T-helper 2 cell treated with Interferon-gamma antibody and Interleukin-4, amounts not matched to agents 5 μg/mL and 100 μg/mL, for 36 hours (primary cell): ENCODE measurements at regions not wholly inside any gene's neighbourhood (a gene's known extent, or its start where the extent isn't known, plus 50 kb on each side); places are given as distances from the start of the nearest gene placed in this dataset.
"Not testable (repeated sequence)": the region's sequence is repeated elsewhere in the genome, so short reads cannot be mapped to it uniquely, and the experiment has no call there.

Source experiments
- DNase-seq: peaks from one replicate; pipeline ENCODE4 v3.0.0; 2021; ENCODE audit warnings: low spot score
- H3K27ac Mint-ChIP-seq: one replicate; pipeline ENCODE4 v1.8.0; 2021; ENCODE audit warnings: mild to moderate bottlenecking, mixed read lengths
- H3K27me3 Mint-ChIP-seq: one replicate; pipeline ENCODE4 v1.8.0; 2021; ENCODE audit warnings: low read depth, mixed read lengths
- H3K36me3 Mint-ChIP-seq: one replicate; pipeline ENCODE4 v1.8.0; 2021; ENCODE audit warnings: low read depth, mixed read lengths
- H3K4me1 Mint-ChIP-seq: one replicate; pipeline ENCODE4 v1.8.0; 2021; ENCODE audit warnings: low read depth, mixed read lengths
- H3K4me3 Mint-ChIP-seq: one replicate; pipeline ENCODE4 v1.8.0; 2022; ENCODE audit warnings: mild to moderate bottlenecking, moderate library complexity, mixed read lengths
- H3K9me3 Mint-ChIP-seq: one replicate; pipeline ENCODE4 v1.8.0; 2021; ENCODE audit warnings: mixed read lengths

DNA sequence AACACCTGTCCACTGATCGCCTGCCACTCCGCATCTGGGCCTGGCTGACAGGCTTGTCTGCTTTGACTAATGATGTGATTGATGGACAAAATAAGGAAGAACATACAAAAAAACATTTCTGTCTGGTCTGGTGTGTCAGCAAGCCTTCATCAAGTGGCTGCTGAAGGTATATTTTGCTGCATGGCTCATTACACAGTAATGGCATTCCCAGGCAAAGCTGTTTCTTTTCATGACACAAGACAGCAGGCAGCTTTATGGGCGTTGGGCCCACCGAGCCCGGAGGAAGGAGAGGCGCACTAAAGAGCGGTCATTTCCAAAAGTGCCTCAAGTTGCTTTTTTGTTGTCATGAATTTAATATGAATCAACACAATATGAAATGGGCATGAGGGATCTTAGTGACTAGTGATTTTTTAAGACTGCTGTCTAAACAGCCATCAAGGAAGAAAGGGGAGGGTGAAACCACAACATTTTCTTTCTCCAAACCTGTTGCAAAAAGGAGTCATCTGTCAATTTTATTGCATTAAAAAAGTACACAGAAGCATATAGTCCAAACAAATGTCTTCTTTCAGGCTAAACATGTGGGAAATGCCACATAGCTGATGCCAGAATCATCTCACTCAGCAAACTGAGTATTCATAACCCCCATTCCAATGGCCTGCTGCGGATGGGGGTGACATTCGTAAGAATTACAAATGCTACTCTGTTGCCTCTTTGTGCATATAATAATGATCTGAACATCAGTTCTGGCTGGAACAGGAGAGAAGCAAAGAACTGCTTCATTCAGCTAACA, 476.6 kb downstream of the ZNF536 start:
- Mint-ChIP-seq H3K9me3 (no peaks in the 10 kb centered on the region), H3K4me1 (no peaks in the 10 kb centered on the region), H3K27ac (no peak overlapping the region), H3K4me3 (no peak overlapping the region), H3K27me3 (no peaks in the 10 kb centered on the region), H3K36me3 (no peaks in the 10 kb centered on the region)
- DNase-seq = no peak

- Mint-ChIP-seq H3K9me3 (no peaks in the 10 kb centered on the region), H3K27me3 (no peaks in the 10 kb centered on the region)
Measured at GRCh38 chr19:30846102-30846501, 473.9 kb downstream of the ZNF536 start.

DNA sequence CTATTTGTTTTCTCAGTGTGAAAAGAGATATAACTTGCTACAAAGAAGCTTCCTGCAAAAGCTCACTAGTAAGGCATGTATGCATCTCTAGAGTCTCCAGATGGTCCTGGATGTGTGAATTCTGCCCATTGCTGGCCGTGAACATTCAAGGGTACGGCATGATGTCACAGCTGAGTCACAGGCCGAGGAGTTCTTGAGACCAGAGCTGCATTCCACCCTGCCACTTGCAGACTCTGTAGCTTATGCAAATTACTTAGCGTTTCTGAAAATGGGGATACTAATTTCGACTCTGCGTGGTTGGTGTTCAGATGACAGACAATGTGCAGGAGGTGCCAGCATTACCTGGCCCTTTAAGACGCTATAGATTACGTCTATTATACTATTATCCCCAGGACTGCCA, 470.7 kb downstream of the ZNF536 start:
- H3K4me1 Mint-ChIP-seq = no peaks in the 10 kb centered on the region
- H3K4me3 Mint-ChIP-seq = no peak overlapping the region
- no peaks in the 10 kb centered on the region for H3K27me3 Mint-ChIP-seq
- H3K27ac Mint-ChIP-seq = no peak overlapping the region
- H3K9me3 Mint-ChIP-seq = no peaks in the 10 kb centered on the region
- DNase-seq = no peak
- no peaks in the 10 kb centered on the region for H3K36me3 Mint-ChIP-seq

More at GRCh38 chr19:30846102-30846501, 473.9 kb downstream of the ZNF536 start:
- no peaks in the 10 kb centered on the region for H3K4me1 Mint-ChIP-seq
- DNase-seq = no peak
- H3K27ac Mint-ChIP-seq = no peak overlapping the region
- no peaks in the 10 kb centered on the region for H3K36me3 Mint-ChIP-seq
- H3K4me3 Mint-ChIP-seq = no peak overlapping the region

GRCh38 chr19:30841934-30842333, 469.8 kb downstream of the ZNF536 start:
- no peaks in the 10 kb centered on the region for H3K4me1 Mint-ChIP-seq
- DNase-seq = no peak
- H3K36me3 Mint-ChIP-seq = no peaks in the 10 kb centered on the region
- no peaks in the 10 kb centered on the region for H3K27me3 Mint-ChIP-seq
- H3K4me3 Mint-ChIP-seq = no peak overlapping the region
- no peaks in the 10 kb centered on the region for H3K9me3 Mint-ChIP-seq
- no peak overlapping the region for H3K27ac Mint-ChIP-seq

DNA sequence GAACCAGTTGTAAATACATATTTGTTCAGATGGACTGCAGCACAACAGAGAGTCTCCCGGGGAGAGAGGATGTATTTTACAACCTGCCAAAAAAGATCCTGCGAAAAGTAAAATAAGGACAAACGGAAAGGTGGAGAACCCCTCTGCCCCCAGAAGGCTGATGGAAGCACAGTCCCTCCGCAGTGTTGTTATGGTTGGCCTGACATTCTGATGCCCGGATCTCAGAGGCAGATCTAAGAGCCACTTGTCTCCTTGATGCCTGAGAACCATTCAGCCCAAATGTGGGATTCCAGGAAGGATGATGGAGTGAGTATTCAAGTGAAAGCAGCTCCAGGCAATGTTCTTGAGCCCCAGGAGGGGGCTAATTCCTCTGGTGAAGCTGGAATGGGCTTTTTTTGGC, 458.7 kb downstream of the ZNF536 start:
- no peak for DNase-seq
- Mint-ChIP-seq H3K4me3 (no peak overlapping the region), H3K4me1 (no peaks in the 10 kb centered on the region), H3K27ac (no peak overlapping the region), H3K9me3 (no peaks in the 10 kb centered on the region), H3K27me3 (no peaks in the 10 kb centered on the region), H3K36me3 (no peaks in the 10 kb centered on the region)

- not testable (repeated sequence) for H3K27ac Mint-ChIP-seq, DNase-seq, H3K9me3 Mint-ChIP-seq, H3K36me3 Mint-ChIP-seq, H3K27me3 Mint-ChIP-seq, H3K4me1 Mint-ChIP-seq, H3K4me3 Mint-ChIP-seq
Measured at GRCh38 chr19:30825505-30825904, 453.3 kb downstream of the ZNF536 start.

GRCh38 chr19:30824809-30825208, 452.6 kb downstream of the ZNF536 start:
- no peaks in the 10 kb centered on the region for H3K27me3 Mint-ChIP-seq
- H3K9me3 Mint-ChIP-seq = no peaks in the 10 kb centered on the region
- DNase-seq = no peak
- no peak overlapping the region for H3K4me3 Mint-ChIP-seq
- H3K36me3 Mint-ChIP-seq = no peaks in the 10 kb centered on the region
- no peak overlapping the region for H3K27ac Mint-ChIP-seq
- no peaks in the 10 kb centered on the region for H3K4me1 Mint-ChIP-seq

DNA sequence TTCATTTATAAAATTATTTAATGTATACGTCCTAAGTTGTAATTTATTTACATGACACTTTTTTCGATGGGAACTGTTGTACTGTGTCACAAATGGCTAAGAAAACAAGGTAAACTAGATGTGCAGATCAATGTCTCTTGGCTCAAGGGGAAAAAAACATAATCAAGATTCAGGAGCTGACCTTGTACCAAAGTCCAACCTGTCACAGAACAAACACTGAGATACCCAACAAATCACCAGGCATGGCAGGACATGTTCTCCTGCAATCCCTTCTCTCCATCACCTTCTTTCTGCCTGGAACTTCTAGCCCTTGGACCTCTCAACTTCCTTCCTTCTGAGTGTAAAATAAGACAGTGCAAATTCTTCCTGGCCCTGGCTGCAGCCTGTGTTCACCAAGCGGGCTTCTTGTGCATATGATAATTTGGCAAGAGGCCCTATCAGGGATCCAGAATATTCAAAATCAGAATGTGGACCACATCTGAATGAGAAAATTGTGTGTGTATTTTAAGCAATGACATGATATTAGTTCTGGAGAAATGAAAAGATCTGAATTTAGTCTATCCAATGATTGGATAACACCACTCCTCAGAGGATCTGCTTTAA, 445.9 kb downstream of the ZNF536 start:
- no peak overlapping the region for H3K4me3 Mint-ChIP-seq
- H3K27ac Mint-ChIP-seq = no peak overlapping the region
- DNase-seq = no peak
- no peaks in the 10 kb centered on the region for H3K27me3 Mint-ChIP-seq
- H3K9me3 Mint-ChIP-seq = peaks cover 4% of the 10 kb centered on the region
- H3K4me1 Mint-ChIP-seq = no peaks in the 10 kb centered on the region
- no peaks in the 10 kb centered on the region for H3K36me3 Mint-ChIP-seq

DNA sequence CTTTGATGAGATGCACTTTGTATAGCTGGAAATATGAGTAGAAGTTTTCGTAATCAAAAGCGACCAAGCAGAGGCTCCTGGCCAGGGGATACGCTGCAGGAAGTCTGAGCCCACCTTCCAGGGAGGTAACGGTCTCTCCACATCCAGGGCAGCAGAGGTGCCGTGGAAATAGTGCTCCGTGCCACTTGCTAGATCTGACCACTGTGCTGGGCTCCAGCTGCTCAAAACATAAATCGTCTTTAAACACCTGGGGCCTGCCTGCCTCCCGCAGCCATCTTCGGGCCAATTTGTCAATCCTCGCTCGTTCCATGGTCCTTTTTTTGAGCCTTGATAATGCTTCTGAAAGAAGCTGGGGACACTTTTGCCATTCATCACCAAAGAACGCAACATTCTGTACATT, 445.0 kb downstream of the ZNF536 start:
- Mint-ChIP-seq H3K9me3 (peaks cover 4% of the 10 kb centered on the region), H3K4me3 (no peak overlapping the region), H3K36me3 (no peaks in the 10 kb centered on the region), H3K4me1 (no peaks in the 10 kb centered on the region), H3K27ac (no peak overlapping the region), H3K27me3 (no peaks in the 10 kb centered on the region)
- no peak for DNase-seq

- no peaks in the 10 kb centered on the region for H3K27me3 Mint-ChIP-seq
- H3K9me3 Mint-ChIP-seq = peaks cover 4% of the 10 kb centered on the region
- H3K27ac Mint-ChIP-seq = no peak overlapping the region
- H3K36me3 Mint-ChIP-seq = no peaks in the 10 kb centered on the region
- H3K4me1 Mint-ChIP-seq = no peaks in the 10 kb centered on the region
- no peak for DNase-seq
- H3K4me3 Mint-ChIP-seq = no peak overlapping the region
Measured at GRCh38 chr19:30815889-30816580, 443.9 kb downstream of the ZNF536 start.

- H3K36me3 Mint-ChIP-seq = no peaks in the 10 kb centered on the region
- no peak for DNase-seq
Measured at GRCh38 chr19:30812099-30812678, 440.0 kb downstream of the ZNF536 start.

DNA sequence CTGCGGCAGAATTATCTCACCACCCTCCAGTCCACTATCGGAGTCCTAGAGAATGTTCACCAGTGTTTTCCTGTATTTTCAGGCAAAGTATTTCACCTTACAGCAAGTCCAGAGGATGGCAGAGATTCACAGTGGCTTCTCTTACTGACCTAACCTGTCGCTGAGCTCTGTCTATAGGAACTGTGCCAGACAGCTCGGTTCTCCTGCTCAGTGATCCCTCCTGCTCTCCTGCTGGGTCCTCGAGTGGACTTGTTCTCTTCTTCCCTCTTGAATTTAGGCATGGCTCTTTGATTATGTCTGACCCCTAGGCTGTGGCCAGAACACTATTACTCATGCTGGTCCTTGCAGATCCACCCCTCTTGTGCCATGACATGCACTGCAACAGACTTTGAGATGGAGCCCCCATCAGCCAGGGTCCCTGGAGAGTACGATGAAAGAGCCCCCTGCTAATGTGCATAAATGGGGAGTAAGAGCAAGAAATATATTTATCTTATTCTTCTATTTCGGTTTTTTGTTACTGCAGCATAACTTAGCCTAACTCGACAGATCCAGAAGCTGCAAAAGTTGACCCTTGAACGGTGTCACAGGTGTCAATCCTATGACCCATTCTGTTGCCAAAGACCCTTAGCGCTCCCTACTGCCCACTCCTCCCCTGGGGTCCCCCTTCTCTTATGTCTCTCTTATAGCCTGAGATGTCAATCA, 439.4 kb downstream of the ZNF536 start:
- Mint-ChIP-seq H3K4me1 (no peaks in the 10 kb centered on the region), H3K27ac (no peak overlapping the region), H3K36me3 (no peaks in the 10 kb centered on the region), H3K4me3 (no peak overlapping the region), H3K27me3 (no peaks in the 10 kb centered on the region), H3K9me3 (peaks cover 4% of the 10 kb centered on the region)
- no peak for DNase-seq

More at GRCh38 chr19:30812099-30812678, 440.0 kb downstream of the ZNF536 start:
- Mint-ChIP-seq H3K9me3 (peaks cover 4% of the 10 kb centered on the region), H3K27me3 (no peaks in the 10 kb centered on the region), H3K27ac (no peak overlapping the region), H3K4me1 (no peaks in the 10 kb centered on the region), H3K4me3 (no peak overlapping the region)

DNA sequence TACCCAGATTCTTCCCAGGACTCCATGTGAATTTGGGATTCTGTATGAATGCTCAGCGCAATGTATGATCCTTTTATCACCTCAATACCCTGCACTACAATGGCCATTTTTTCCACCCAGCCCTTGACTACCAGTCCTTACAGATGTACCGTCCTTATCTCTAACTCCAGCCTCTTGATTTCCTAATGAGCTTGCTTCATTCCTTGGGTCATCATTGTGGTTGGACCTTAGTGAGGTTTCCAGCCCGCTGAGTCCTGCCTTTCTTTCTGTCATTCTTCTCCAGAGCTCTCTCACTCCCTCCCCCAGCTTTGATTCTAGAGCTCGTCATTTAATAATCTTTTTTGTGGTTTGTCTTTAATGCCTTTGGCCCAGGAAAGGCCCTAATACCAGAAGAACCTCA, 438.5 kb downstream of the ZNF536 start:
- Mint-ChIP-seq H3K4me1 (no peaks in the 10 kb centered on the region), H3K27ac (no peak overlapping the region), H3K9me3 (peaks cover 4% of the 10 kb centered on the region), H3K27me3 (no peaks in the 10 kb centered on the region), H3K36me3 (no peaks in the 10 kb centered on the region), H3K4me3 (no peak overlapping the region)
- no peak for DNase-seq

DNA sequence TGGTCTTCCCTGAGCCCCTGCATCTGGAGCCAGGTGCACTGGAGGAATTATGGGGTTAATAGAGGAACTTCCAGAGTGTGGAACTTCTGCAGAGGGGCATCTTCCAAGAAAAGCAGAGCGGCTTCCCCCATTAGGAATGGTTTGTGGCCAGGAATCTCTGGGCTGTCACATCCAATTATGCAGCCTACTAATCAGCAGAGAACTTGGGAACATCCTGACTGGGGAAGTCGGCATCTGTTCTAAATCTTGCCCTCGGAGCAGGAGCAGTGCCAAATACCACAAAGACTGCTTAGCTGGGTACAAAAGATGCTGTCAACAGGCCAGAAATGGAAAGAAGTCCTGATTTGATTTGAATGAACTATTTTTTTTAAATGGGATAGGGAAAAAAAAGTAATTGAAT, 435.1 kb downstream of the ZNF536 start:
- Mint-ChIP-seq H3K27ac (no peak overlapping the region), H3K4me1 (no peaks in the 10 kb centered on the region), H3K27me3 (no peaks in the 10 kb centered on the region), H3K4me3 (no peak overlapping the region), H3K36me3 (no peaks in the 10 kb centered on the region), H3K9me3 (no peaks in the 10 kb centered on the region)
- no peak for DNase-seq
